IPS-20b (cell line): ENCODE measurements at regions not wholly inside any gene's neighbourhood (a gene's known extent, or its start where the extent isn't known, plus 50 kb on each side); places are given as distances from the start of the nearest gene placed in this dataset.

Source experiments
- H3K27ac ChIP-seq: one replicate; pipeline ENCODE4 v1.5.1; 2013; ENCODE audit warnings: low read length
- H3K27me3 ChIP-seq: 2 replicates; pipeline ENCODE4 v1.6.1; 2013; ENCODE audit warnings: mild to moderate bottlenecking, low read length, inconsistent platforms; ENCODE audit not compliant: insufficient read depth
- H3K36me3 ChIP-seq: 2 replicates; pipeline ENCODE4 v1.6.1; 2013; ENCODE audit warnings: low read depth, mild to moderate bottlenecking, inconsistent platforms, low read length, moderate library complexity; ENCODE audit not compliant: insufficient read depth
- H3K4me1 ChIP-seq: 2 replicates; pipeline ENCODE4 v1.6.1; 2013; ENCODE audit warnings: mild to moderate bottlenecking, control low read depth, inconsistent platforms, low read length, moderate library complexity; ENCODE audit not compliant: insufficient read depth
- H3K4me3 ChIP-seq: 2 replicates; pipeline ENCODE4 v1.5.1; 2013; ENCODE audit warnings: mild to moderate bottlenecking, low read length, inconsistent platforms
- H3K9ac ChIP-seq: 2 replicates; pipeline ENCODE4 v1.6.1; 2013; ENCODE audit warnings: low read depth, mild to moderate bottlenecking, inconsistent platforms, low read length, moderate library complexity
- H3K9me3 ChIP-seq: 2 replicates; pipeline ENCODE4 v1.6.1; 2013; ENCODE audit warnings: mild to moderate bottlenecking, low read depth, low read length, inconsistent platforms; ENCODE audit not compliant: insufficient read depth

- Histone ChIP-seq H3K4me1 (no peaks in the 10 kb centered on the region), H3K36me3 (no peaks in the 10 kb centered on the region), H3K4me3 (no peak overlapping the region), H3K27ac (no peak overlapping the region), H3K27me3 (no peaks in the 10 kb centered on the region), H3K9me3 (no peaks in the 10 kb centered on the region), H3K9ac (no peak overlapping the region)
Observed at GRCh38 chr12:3990501-3991280, 117.5 kb upstream of the PARP11 start.

- H3K27ac ChIP-seq = no peak overlapping the region
- no peaks in the 10 kb centered on the region for H3K4me1 ChIP-seq
- no peaks in the 10 kb centered on the region for H3K27me3 ChIP-seq
Observed at GRCh38 chr12:3989218-3989550, 116.0 kb upstream of the PARP11 start.

DNA sequence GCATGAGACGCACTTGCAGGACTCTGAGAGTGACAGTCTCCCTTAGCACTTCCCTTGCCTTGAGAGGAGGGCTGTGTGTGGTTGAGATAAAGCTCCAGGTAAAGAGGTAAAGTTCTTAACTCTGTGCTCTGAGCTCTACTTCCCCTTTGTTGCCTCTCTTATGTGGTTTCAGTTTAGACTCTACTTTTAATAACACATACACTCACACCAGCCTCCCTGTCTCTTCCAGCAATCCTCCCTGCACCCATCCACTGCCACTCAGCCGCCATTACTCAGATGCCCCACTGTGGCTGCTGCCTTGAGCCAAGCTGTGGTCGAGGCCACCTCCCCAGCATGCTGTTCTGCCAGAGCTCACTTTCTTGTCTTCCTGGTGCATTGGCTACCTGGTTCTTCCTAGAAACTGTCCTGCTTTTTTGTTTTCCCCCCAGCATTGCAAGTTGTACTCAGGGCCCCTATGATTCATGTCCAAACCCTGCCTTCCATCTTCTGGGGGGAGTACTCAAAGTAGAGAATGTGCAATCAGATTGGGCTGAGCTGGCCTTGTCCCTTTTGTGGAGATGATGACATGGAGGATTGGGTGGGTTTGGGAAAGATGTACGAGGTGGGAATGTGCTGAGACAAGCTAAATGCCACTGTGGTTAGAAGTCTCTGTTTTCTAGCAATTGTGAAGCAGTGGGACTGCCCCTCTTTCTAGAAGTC is 115.5 kb upstream of the PARP11 start:
- Histone ChIP-seq H3K27me3 (no peaks in the 10 kb centered on the region), H3K4me3 (no peak overlapping the region), H3K4me1 (no peaks in the 10 kb centered on the region), H3K36me3 (no peaks in the 10 kb centered on the region), H3K9ac (no peak overlapping the region), H3K27ac (no peak overlapping the region), H3K9me3 (peaks cover 2% of the 10 kb centered on the region)

More at GRCh38 chr12:3989218-3989550, 116.0 kb upstream of the PARP11 start:
- Histone ChIP-seq H3K4me3 (no peak overlapping the region), H3K9ac (no peak overlapping the region), H3K36me3 (no peaks in the 10 kb centered on the region), H3K9me3 (no peaks in the 10 kb centered on the region)

DNA sequence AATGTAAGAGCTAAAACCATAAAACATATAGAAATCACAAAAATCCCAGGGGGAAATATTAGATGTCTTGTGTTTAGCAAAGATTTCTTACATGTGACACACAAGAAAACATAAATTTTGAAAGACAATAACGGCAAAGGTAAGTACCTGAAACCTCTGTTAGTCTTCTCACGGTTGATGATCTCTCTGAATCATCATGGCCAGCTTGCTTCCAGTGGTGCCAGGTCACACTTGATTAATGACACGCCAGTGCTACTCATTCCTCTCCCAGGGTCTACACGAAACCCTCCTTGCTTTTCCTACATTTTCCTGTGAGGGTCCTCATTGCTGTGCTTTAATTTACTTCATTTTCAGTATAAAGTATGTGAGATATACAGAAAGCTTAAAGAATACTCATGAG is 114.4 kb upstream of the PARP11 start:
- H3K36me3 ChIP-seq = no peaks in the 10 kb centered on the region
- peaks cover 5% of the 10 kb centered on the region for H3K9me3 ChIP-seq
- no peak overlapping the region for H3K9ac ChIP-seq
- no peak overlapping the region for H3K4me3 ChIP-seq
- H3K27me3 ChIP-seq = no peaks in the 10 kb centered on the region
- H3K27ac ChIP-seq = no peak overlapping the region
- H3K4me1 ChIP-seq = no peaks in the 10 kb centered on the region

GRCh38 chr12:3980504-3981272 is 107.5 kb upstream of the PARP11 start:
- Histone ChIP-seq H3K9ac (no peak overlapping the region), H3K9me3 (peaks cover 9% of the 10 kb centered on the region), H3K4me1 (no peaks in the 10 kb centered on the region), H3K27ac (no peak overlapping the region), H3K27me3 (no peaks in the 10 kb centered on the region), H3K36me3 (no peaks in the 10 kb centered on the region), H3K4me3 (no peak overlapping the region)

DNA sequence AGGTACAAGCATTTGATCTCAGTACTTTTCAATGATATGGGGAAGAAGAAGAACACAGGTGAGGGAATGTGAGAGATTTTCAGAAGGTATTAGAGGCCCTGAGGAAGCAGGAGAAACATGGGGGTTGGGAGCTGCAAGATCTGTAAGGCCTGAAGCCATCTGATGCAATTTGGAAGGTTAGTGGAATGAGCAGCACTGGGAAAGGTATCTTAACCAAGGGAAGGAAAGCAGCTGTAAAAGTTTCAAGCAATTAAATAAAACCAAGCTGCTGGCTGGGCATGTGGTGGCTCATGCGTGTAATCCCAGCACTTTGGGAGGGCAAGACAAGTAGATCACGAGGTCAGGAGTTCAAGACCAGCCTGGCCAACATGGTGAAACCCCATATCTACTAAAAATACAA is 104.4 kb upstream of the PARP11 start:
- H3K9me3 ChIP-seq = 0 out of 2 replicates have a peak, but pooled peaks cover 4% of the 10 kb centered on the region
- no peaks in the 10 kb centered on the region for H3K36me3 ChIP-seq
- no peaks in the 10 kb centered on the region for H3K27me3 ChIP-seq
- H3K4me1 ChIP-seq = no peaks in the 10 kb centered on the region
- H3K4me3 ChIP-seq = no peak overlapping the region
- no peak overlapping the region for H3K9ac ChIP-seq
- no peak overlapping the region for H3K27ac ChIP-seq

DNA sequence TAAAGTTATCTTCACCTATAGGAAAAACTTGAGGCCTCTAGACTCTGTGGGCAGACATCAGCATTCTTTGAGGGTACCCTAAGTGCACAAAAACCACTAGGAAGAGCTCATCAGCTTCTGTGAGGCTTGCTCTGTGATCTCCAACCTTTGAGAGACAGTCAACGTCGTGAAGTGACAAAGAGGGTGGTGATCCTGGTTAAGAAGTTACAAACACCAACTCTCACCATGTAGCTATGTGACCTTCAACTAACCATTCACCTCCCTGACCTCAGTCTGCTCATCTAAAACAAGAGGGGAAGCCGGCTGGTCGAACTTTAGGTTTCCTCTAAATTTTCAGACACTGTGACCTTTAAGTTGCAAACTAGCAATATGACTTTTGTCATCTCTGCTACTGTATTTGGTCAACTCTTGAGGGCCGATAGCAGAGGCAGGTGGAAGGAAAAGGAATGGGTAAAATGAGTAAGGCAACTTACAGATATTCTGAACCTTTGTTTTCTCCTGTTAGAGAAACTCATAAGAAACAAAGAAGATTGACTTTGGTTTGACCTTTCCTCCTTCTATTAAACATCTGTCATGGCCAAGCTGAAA is 103.2 kb upstream of the PARP11 start:
- Histone ChIP-seq H3K4me3 (no peak overlapping the region), H3K36me3 (no peaks in the 10 kb centered on the region), H3K9ac (no peak overlapping the region), H3K27ac (no peak overlapping the region), H3K9me3 (0 out of 2 replicates have a peak, but pooled peaks cover 4% of the 10 kb centered on the region), H3K4me1 (no peaks in the 10 kb centered on the region), H3K27me3 (no peaks in the 10 kb centered on the region)

- Histone ChIP-seq H3K27ac (no peak overlapping the region), H3K4me3 (no peak overlapping the region), H3K27me3 (no peaks in the 10 kb centered on the region), H3K4me1 (no peaks in the 10 kb centered on the region), H3K9ac (no peak overlapping the region), H3K36me3 (no peaks in the 10 kb centered on the region), H3K9me3 (0 out of 2 replicates have a peak, but pooled peaks cover 3% of the 10 kb centered on the region)
Observed at GRCh38 chr12:3975652-3976051, 102.5 kb upstream of the PARP11 start.

DNA sequence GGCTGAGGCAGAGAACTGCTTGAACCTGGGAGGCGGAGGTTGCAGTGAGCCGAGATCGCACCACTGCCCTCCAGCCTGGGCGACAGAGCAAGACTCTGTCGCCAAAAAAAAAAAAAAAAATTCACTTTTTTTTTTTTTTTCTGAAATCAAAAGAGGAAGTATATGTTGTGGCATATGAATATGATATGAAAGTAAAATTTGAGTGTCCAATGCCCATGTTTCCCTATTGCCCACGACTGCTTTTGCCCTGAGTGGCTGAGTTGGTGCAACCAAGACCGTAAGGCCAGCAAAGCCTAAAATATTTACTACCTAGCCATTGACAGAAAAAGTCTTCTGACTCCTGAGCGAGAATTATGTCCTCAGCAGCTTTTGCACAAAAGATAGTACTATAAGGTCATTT is 101.7 kb upstream of the PARP11 start:
- Histone ChIP-seq H3K4me1 (no peaks in the 10 kb centered on the region), H3K27me3 (no peaks in the 10 kb centered on the region), H3K9ac (no peak overlapping the region), H3K36me3 (no peaks in the 10 kb centered on the region), H3K9me3 (no peaks in the 10 kb centered on the region), H3K27ac (no peak overlapping the region), H3K4me3 (no peak overlapping the region)

GRCh38 chr12:3973973-3974644 is 100.9 kb upstream of the PARP11 start:
- Histone ChIP-seq H3K36me3 (no peaks in the 10 kb centered on the region), H3K9me3 (no peaks in the 10 kb centered on the region), H3K27me3 (no peaks in the 10 kb centered on the region), H3K4me3 (no peak overlapping the region), H3K9ac (no peak overlapping the region), H3K4me1 (no peaks in the 10 kb centered on the region), H3K27ac (no peak overlapping the region)

DNA sequence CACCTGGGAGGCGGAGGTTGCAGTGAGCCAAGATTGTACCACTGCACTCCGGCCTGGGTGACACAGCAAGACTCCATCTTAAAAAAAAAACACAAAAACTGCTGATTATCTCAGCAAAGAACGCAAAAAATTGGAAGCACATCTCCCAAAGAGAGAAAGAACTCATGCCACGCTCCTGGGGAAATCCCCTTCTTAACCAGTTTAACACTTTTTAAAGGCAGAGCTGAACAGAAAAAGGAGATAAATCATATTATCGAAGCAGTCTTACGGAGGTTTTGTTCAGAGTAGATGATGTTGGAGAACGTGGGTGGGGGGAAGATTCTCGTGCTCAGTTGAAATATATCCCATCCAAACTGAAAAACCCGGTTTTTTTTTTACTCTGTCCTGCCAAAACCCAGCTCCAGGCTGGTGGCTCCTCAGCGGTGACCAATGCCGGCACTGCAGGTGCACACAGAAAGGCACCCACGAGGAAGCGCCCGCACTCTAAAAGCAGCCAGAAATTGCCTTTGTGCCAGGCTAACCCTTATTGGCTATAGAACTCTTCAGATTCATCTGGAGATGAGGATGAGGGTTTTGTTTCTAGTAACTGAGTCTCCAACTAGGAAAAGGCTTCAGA is 100.2 kb upstream of the PARP11 start:
- H3K9me3 ChIP-seq = no peaks in the 10 kb centered on the region
- H3K4me1 ChIP-seq = no peaks in the 10 kb centered on the region
- H3K27me3 ChIP-seq = no peaks in the 10 kb centered on the region
- no peak overlapping the region for H3K27ac ChIP-seq
- no peaks in the 10 kb centered on the region for H3K36me3 ChIP-seq
- H3K9ac ChIP-seq = no peak overlapping the region
- H3K4me3 ChIP-seq = no peak overlapping the region
